NCI-H2227 (cell line): ENCODE measurements at regions not wholly inside any gene's neighbourhood (a gene's known extent, or its start where the extent isn't known, plus 50 kb on each side); places are given as distances from the start of the nearest gene placed in this dataset.
"Not testable (repeated sequence)": the region's sequence is repeated elsewhere in the genome, so short reads cannot be mapped to it uniquely, and the experiment has no call there.

Experiments used
- DNase-seq: peaks from one replicate; lab custom pipeline; 2025; ENCODE audit not compliant: unreplicated experiment; lab: John Stamatoyannopoulos, UW

DNA sequence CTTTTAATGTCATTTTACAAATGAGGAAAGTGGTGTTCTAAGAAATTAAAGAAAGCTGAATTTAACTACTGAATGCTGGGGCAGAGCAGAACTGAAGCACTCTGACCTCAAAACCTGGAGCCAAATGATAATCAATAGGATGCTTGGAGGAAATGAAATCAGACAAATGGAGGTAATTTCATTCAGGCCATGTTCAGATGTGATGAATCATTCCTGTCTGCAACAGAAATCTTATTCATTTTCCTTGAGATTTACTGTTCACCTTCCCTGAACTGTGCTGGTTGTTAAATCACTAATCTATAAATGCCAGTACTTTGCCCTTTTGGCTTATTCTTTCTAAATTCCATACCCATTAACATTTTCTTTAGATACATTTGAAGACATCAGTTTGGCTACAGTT, 85.6 kb upstream of the SNX7 start:
- DNase-seq = no peak

DNA sequence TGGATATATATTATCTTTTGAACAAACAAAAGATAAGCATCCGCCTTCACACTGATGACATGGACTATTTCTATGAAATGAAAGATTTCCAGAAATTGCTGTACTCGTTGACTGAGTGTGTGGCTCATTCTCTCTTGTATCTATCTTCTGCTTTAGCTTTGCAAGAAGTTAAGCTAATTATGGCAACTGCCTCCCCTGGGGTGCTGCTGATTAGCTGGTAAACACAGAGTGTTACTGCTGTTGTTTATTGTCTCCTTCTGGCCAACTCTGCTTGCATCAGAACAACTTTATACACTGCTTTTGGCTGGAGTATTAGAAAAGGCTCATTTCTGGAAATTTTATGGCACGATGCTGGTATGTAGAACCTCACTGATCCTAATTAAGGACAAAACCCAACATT, 95.6 kb upstream of the SNX7 start:
- no peak for DNase-seq

DNA sequence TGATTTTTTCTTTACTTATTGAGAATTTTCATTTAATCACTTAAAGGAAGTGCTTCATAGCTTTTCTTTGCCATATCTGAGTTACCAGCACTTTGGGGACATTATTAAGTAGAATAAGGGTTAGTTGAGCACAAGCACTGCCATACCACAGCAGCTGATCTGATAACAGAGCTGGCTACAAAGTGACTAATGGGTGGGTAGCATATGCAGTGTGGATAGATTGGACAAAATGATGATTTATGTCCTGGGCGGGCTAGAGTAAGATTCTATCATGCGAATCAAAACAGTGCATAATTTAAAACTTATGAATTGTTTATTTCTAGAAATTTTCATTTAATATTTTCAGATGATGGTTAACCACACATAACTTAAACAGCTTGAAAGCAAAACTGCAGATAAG, 102.2 kb upstream of the SNX7 start:
- DNase-seq = no peak

DNA sequence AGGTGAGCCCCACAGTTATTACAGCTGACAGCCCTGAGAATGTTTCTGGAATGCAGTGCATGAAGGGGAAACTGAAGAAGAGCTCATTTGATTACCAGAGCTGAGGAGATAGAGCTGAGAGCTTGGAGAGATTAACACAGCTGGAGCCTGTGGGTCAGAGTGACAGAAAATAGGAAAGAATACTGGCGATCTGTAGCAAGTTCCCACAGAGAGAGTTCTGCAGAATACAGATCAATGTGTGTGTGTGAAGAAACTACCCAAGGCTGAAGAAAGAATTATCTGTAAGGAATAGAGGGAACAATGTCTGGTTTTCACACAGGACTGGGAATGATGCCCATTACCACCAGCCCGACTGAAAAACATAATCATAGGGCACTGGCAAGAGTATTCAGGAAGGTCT, 103.6 kb upstream of the SNX7 start:
- DNase-seq = peak; percentile 19

DNA sequence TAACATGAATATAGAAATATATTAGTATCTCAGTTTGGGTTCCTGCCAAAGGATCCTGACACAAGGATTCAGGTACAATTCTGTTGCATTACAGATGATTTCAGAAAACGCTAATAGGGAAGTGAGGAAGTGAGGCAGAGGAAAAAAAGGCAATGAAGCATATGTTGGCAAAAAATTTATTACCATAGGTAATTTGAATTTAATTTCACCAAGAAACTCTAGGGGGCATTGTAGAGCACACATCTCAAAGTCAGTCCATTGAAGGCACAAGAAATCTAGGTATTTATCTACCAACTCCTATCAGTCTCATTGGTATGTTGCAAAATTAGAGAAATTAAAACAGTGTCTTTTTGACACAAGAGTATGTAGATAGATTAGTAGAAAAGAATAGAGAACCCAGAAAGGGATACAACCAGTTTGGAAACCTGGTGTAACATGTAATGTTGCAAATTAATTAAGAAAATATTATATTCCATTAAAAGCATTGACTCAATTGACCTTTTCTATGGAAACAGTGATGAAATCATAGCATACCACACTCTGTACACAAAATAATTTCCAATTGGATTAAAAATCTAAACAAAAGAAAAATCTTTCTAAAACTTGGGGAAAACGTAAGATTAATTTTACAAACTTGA, 104.9 kb upstream of the SNX7 start:
- peak; percentile 22 for DNase-seq

DNA sequence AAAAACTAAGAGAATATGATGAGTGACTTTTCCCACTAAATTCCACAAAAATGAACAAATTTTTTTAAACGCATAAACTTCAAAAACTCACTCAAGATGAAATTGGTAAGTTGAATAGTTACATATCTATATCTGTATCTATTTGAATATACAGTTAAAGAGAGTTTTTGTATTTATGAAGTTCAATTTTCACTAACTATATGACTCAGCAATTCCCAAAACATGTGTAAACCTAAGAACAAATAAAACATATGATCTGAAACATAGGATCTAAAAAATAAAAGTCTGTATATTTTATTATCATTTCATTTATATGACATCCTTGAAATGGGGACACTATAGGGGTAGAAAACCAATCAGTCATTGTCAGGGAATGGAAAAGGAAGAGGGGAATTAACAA, 105.7 kb upstream of the SNX7 start:
- no peak for DNase-seq

DNA sequence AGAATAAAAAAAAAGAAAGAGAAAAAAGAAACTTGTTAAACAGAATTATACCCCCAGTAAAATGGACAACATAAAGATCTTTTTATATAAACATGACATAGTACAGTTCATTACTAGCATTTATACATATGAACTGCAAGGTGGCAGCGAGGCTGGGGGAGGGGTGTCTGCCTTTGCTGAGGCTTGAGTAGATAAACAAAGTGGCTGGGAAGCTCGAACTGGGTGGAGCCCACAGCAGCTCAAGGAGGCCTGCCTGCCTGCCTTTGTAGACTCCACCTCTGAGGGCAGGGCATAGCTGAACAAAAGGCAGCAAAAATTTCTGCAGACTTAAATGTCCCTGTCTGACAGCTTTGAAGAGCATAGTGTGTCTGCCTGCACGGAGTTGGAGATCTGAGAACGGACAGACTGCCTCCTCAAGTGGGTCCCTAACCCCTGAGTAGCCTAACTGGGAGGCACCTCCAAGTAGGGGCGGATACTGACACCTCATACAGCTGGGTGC, 108.9 kb upstream of the SNX7 start:
- DNase-seq = peak; percentile 74

DNA sequence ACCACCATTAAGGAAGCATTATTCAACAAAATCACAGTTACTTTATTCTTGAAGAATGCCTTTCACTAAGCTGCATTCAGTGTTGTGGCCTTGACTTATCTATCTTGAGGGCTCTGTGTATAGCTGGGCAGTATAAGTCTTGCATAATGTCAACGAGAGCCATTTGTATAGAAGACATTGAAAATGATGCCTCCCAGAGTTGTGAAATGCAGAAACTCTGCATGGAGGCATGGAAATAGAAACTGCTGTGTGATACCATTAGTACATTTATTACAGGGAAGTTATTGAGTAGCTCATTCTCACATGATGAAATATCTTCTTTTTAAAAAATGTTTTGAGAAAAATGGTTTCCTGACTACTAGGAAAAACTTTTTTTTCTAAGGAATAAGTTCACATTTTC, 111.4 kb upstream of the SNX7 start:
- no peak for DNase-seq

DNA sequence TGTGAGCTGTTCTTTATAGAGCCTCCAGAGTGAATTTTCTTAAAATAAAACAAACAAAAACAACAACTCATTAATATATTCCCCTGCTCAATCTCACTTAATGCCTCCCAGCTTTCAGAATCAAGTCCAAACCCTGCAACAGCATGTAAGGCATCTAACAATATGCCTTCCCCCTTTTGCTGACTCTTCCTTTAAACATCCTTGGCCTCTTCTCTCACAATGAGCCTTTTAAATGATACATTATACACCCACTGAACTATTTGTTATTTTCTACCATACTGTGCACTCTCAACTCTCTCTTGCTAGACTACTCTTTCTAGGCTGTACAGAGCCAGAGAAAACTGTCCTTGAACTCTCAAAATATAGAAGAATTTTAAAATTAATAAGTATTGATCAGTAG, 115.2 kb upstream of the SNX7 start:
- DNase-seq = peak; percentile 17

DNA sequence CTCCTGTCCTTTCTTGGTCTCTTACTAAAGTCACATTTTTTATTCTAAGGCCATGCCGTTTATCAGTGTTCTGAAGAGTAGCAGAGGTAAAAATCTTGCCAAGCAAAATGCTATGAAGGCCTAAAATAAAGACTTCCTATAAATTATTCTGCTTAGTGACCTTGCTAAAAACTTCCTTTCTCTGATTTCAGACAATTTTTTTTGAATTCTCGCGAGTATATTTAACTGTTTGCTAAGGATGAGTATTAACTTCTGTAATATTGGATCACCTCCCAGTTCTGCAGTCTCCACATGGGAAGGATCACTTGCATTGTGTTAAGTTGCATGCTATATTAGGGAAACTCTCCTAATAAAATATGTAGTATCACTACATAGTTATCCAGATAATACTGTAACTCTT, 123.4 kb upstream of the SNX7 start:
- DNase-seq = no peak

DNA sequence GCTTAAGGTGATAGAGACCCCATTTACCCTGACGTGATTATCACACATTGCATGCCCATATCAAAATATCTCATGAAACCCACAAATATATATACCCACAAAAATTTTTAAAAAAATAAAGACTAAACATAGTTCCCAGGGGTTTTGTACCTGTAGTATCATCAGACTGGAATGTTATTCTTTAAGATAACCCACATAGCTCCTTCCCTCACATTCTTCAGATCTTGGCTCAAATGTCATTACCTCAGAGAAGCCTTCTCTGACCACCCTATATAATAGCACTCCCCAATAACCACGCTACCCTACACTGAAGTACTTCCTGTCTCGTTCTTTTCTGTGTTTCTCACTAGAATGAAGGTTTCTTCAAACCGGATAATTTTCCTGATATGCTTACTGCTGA, 138.3 kb upstream of the SNX7 start:
- DNase-seq = no peak

DNA sequence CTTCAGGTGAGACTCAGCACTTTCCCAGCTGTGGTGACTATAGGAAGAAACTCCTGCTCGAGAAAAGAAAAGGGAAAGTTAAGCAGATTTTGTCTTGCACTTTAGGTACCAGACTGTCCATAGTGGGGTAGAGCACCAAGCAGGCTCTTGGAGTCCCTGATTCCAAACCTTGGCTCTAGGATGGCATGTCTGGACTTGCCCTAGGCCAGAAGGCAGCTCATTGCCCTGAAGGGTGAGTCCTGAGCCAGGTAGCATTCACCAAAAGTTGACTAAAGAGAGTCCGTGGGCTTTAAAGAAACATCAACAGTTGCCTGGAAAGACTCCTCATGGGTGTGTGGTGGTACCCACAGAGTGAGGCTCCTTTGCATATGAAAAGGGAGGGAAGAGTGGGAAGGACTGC, 145.2 kb upstream of the SNX7 start:
- DNase-seq = no peak

DNA sequence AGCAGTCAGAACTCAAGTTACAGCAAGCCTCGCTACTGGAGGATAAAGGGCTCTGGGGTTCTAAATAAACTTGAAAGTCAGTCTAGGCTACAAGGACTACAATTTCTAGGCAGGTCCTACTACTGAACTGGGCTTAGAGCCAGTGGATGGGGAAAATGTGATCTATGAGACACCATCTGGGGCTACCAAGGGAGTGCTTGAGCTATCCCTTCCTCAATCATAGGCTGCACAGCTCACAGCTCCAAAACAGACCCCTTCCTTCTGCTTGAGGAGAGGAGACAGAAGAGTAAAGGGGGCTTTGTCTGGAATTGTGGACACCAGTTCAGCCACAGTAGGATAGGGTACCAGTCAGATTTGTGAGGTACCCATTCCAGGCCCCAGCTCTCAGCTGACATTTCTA, 145.8 kb upstream of the SNX7 start:
- DNase-seq = no peak

DNA sequence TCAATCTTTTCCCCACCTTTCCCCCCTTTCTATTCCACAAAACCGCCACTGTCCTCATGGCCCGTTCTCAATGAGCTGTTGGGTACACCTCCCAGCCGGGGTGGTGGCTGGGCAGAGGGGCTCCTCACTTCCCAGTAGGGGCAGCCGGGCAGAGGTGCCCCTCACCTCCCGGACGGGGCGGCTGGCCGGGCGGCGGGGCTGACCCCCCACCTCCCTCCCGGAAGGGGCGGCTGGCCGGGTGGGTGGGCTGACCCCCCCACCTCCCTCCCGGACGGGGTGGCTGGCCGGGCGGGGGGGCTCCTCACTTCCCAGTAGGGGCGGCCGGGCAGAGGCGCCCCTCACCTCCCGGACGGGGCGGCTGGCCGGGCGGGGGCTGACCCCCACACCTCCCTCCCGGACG, 149.3 kb upstream of the SNX7 start:
- not testable (repeated sequence) for DNase-seq

DNA sequence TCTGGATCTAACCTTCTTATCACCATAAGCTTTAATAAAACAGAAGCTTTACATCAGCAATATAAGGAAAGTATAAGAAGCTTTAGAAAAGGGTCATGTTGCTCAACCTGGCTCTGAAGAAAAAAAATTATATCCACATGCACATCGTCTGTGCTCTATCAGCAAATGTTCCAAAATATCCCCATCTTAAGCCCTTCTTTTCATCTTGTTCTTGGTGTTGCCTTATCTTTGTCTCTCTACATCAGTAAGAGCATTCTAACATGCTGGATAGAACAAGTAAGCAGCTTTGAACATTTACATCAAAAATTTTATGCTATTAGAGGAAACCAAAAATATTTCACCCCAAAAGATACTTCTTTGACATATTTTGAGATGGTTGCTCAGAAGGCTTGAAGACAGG, 157.8 kb upstream of the SNX7 start:
- DNase-seq = no peak

DNA sequence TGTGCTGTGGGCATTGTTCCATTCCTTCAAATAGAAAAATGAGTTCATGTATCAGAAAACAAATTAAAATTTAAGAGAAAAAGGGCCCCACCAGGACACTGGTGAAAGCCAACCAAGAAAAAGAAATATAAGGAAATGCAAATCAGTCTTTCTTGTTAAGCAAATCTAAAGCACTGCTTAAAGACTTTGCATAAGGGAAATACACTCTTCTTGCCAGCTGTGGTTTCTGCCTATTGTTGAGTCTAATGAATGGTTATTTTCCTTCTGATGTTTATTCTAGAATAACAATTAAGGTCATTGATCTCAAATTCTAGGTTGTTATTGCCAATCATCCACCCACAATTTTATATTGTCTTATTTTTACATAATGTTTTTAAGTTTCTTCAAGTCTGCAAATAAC, 158.6 kb upstream of the SNX7 start:
- no peak for DNase-seq

DNA sequence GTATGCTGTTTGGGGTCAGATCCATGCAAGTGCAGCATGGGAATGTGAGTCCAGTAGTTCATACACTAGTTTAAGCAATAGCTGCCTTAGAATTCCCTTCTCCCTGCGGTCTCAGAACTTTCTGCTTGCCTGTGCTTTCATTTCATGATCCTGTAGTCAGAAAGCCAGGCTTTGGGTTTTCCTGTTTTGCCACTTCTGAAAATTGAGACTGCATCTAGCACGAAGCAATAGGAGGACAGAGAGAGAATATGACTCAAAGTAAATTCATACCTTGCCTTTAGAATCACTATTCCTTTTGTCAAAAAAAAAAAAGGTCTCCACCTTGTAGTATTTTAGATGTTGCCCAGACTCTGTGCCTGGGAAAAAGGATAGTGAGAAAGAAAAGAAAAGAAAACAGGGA, 161.2 kb upstream of the SNX7 start:
- no peak for DNase-seq

DNA sequence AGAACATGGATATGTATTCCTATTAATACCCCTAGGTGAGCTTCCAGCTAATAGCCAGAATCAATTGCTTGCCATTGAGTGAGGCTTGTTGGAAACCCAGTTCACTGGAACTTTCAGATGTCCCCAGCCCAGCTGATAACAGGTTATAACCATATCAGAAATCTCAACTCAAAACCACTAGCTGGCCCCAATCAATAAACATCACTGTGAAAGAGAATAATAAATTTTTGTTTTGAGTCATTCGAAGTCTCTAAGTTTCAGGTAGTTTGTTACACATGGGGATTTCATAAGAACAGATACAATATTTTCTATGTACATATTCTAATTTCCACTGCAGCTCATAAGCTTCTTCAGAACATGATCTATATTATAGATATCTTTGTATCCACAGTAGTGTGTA, 162.9 kb upstream of the SNX7 start:
- no peak for DNase-seq

DNA sequence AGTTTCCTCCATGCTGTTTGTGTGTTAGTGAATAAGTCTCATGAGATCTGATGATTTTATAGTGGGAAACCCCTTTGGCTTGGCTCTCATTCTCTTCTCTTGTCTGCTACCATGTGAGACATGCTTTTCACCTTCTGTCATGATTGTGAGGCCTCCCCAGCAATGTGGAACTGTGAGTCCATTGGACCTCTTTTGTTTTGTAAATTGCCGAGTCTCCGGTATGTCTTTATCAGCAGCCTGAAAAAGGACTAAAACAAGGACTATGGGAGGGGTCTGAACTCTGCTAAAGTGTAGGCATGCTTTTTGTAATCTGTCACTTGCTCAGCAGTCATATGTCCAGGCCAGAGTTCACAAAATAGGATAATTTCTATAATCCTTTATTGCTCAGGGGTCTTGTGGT, 164.0 kb upstream of the SNX7 start:
- no peak for DNase-seq

DNA sequence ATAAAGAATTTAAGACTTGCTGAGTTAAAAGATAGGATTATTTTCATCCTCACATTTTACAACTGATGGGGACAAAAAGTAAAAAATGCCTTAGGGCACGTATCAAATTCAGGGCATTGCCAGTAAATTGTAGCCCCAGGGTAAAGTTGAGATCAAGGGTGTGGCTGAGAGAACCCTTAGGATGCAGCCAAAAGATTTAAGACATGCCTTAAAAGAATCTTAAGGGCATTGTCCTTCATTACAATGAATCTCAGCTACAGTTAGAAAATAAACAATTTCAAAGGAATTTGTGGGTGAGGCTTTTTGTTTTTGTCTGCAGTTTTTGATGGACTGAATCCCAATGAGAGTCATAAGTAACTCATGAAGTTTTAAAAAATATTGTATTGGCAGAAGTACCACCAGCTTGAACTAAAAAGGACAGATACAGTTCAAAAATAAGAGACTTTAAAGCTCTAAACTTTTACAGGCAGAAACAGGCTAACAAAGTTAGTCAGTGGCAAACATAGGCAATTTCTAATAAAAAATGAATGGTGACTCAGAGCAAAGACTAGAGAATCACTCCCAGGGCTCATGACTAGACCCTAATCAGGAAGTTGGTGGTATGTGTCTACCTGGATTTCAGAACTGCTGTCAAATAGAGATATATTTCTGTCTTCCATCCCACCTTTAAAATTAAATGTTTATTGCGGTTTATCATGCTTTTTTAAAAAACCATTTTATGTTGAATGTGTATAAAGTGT, 165.1 kb upstream of the SNX7 start:
- no peak for DNase-seq

DNA sequence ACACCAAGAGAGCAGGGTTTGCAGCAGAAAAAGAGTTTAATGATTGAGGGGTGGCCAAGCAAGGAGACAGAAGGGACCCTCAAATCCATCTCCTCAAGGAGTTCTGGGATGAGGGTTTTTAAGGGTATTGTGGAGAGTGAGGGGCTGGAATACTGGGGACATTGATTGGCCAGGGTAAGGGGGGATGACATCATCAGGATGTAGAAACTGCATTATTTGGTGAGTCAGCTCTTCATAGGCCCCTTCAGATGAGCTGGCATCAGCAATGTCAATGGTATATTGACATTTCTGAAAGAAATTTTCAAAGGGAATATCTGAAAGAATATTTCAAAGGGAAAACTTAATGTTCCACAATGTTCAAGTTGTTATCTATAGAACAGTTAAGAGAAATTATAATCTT, 168.1 kb upstream of the SNX7 start:
- no peak for DNase-seq

DNA sequence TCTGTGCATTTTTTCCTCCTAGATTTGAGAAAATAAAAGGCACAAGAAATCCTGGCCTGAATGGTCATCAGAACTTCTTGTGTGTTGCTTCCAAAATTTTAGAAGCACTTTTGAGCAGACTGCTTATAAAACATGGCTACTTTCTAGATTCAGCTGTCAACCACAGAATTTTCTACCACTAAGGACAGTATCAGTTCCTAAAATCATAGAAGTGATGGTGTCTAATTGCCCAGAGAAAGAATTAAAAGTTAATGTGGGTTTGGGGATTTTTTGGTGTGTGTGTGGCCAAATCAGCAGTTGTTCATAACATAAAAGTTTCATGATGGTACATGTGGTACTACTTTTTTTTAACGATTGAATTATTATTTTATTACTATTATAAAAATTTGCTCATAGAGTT, 171.4 kb upstream of the SNX7 start:
- DNase-seq = no peak

DNA sequence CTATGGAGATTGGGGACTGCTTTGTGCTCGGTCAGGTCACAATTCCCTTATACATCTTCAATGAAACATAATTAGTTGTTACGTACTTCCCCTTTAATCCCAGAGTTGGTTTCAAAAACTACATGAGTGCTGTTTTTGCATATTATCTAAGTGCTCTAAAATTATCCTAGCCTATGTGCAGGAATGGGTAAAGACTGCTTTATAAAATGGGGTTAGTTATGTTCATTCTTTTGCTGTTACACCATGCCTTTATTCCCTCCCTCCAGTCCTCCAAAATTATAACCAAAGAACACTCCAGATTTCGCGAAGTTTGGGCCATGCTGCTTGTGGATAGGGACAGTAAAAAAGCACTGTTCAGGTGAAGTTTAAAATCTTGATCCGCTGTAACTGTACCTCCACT, 173.9 kb upstream of the SNX7 start:
- DNase-seq = no peak
